GM10266 (cell line): ENCODE measurements at regions not wholly inside any gene's neighbourhood (a gene's known extent, or its start where the extent isn't known, plus 50 kb on each side); places are given as distances from the start of the nearest gene placed in this dataset.
A peak's percentile ranks its signal among the peaks of the same experiment; 100 is the strongest.
"Not testable (repeated sequence)": the region's sequence is repeated elsewhere in the genome, so short reads cannot be mapped to it uniquely, and the experiment has no call there.

Experiments used
- DNase-seq: peaks from one replicate; pipeline ENCODE4 v3.0.0; 2012; ENCODE audit errors: extremely low spot score
- TF ChIP-seq, protein P1 (sequence below): IDR thresholded peaks from 2 replicates; pipeline ENCODE4 v1.5.1; 2012; ENCODE audit warnings: mild to moderate bottlenecking, low read depth; ENCODE audit not compliant: control insufficient read depth, insufficient read depth; ENCODE audit errors: missing control alignments

- peak; percentile 52 for DNase-seq
Observed at GRCh38 chr6:144460327-144461095, 175.4 kb downstream of the UTRN start.

DNA sequence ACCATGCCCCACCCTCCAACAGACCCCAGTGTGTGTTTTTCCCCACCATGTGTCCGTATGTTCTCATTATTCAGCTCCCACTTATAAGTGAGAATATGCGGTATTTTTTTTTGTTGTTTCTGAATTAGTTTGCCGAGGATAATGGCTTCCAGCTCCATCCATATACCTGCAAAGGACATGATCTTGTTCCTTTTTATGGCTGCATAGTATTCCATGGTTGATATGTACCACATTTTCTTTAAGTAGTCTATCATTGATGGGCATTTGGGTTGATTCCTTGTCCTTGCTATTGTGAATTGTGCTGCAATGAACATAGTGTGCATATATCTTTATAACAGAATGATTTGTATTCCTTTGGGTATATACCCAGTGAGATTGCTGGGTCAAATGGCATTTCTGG lies 176.9 kb downstream of the UTRN start:
- TF ChIP-seq, protein P1, sequence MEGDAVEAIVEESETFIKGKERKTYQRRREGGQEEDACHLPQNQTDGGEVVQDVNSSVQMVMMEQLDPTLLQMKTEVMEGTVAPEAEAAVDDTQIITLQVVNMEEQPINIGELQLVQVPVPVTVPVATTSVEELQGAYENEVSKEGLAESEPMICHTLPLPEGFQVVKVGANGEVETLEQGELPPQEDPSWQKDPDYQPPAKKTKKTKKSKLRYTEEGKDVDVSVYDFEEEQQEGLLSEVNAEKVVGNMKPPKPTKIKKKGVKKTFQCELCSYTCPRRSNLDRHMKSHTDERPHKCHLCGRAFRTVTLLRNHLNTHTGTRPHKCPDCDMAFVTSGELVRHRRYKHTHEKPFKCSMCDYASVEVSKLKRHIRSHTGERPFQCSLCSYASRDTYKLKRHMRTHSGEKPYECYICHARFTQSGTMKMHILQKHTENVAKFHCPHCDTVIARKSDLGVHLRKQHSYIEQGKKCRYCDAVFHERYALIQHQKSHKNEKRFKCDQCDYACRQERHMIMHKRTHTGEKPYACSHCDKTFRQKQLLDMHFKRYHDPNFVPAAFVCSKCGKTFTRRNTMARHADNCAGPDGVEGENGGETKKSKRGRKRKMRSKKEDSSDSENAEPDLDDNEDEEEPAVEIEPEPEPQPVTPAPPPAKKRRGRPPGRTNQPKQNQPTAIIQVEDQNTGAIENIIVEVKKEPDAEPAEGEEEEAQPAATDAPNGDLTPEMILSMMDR, result no peak
- no peak for DNase-seq

More at GRCh38 chr6:144460327-144461095, 175.4 kb downstream of the UTRN start:
- TF ChIP-seq, protein P1, result no peak

- TF ChIP-seq, protein P1, result no peak
- DNase-seq, result no peak
Observed at GRCh38 chr6:144466716-144467115, 181.6 kb downstream of the UTRN start.

- no peak for DNase-seq
- TF ChIP-seq, protein P1, result no peak
Observed at GRCh38 chr6:144467172-144467762, 182.1 kb downstream of the UTRN start.

DNA sequence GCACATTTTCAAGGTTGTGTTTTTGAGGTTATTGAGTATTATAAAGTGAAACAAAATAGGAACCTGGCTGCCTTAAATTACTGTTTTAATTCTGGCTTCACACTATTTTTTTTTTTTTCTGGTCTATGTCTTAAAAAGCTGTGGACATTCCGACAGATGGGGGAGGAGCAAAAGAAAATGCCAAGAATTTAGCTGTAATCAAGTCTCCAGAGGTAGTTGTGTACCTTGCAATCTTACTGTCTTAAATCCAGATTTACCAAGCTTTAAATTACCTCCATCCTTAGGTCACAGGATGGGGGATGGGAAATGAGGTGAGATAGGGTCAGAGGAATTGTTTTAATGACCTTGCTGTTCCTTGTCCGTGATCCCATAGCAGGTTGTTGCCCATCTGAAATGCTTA lies 182.8 kb downstream of the UTRN start:
- TF ChIP-seq, protein P1, result no peak
- no peak for DNase-seq

GRCh38 chr6:144468709-144469108 lies 183.6 kb downstream of the UTRN start:
- TF ChIP-seq, protein P1, result no peak
- DNase-seq, result no peak

GRCh38 chr6:144469144-144469575 lies 184.0 kb downstream of the UTRN start:
- TF ChIP-seq, protein P1, result no peak

DNA sequence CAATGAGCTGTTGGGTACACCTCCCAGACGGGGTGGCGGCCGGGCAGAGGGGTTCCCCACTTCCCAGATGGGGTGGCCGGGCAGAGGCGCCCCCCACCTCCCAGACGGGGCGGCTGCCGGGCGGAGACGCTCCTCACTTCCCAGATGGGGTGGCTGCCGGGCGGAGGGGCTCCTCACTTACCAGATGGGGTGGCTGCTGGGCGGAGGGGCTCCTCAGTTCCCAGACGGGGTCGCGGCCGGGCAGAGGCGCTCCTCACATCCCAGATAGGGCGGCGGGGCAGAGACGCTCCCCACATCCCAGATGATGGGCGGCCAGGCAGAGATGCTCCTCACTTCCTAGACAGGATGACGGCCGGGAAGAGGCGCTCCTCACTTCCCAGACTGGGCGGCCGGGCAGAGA lies 185.1 kb downstream of the UTRN start:
- not testable (repeated sequence) for DNase-seq

More at GRCh38 chr6:144469144-144469575, 184.0 kb downstream of the UTRN start:
- DNase-seq, result peak; percentile 72
